GM21390 (cell line): ENCODE measurements at regions not wholly inside any gene's neighbourhood (a gene's known extent, or its start where the extent isn't known, plus 50 kb on each side); places are given as distances from the start of the nearest gene placed in this dataset.

Experiments
- ATAC-seq: cut with Tn5 transposase; IDR thresholded peaks from one replicate; pipeline ENCODE4 v1.9.1; 2021; ENCODE audit not compliant: unreplicated experiment

- no peak for ATAC-seq
Observed at GRCh38 chr1:83773059-83773458, 225.9 kb downstream of the TTLL7 start.

- ATAC-seq = no peak
Observed at GRCh38 chr1:83770319-83770661, 228.6 kb downstream of the TTLL7 start.

- ATAC-seq = no peak
Observed at GRCh38 chr1:83769594-83770318, 229.2 kb downstream of the TTLL7 start.

GRCh38 chr1:83769072-83769471, 229.9 kb downstream of the TTLL7 start:
- no peak for ATAC-seq

GRCh38 chr1:83766241-83766691, 232.7 kb downstream of the TTLL7 start:
- no peak for ATAC-seq

- no peak for ATAC-seq
Observed at GRCh38 chr1:83765125-83765524, 233.8 kb downstream of the TTLL7 start.

GRCh38 chr1:83764209-83764608, 234.7 kb downstream of the TTLL7 start:
- ATAC-seq = no peak

- no peak for ATAC-seq
Observed at GRCh38 chr1:83763361-83764095, 235.4 kb downstream of the TTLL7 start.

GRCh38 chr1:83762416-83762815, 236.5 kb downstream of the TTLL7 start:
- no peak for ATAC-seq

GRCh38 chr1:83762039-83762365, 236.9 kb downstream of the TTLL7 start:
- ATAC-seq = no peak

- ATAC-seq = peak; percentile 99
Observed at GRCh38 chr1:83761167-83762038, 237.5 kb downstream of the TTLL7 start.

- no peak for ATAC-seq
Observed at GRCh38 chr1:83760226-83761021, 238.5 kb downstream of the TTLL7 start.

GRCh38 chr1:83756984-83757717, 241.8 kb downstream of the TTLL7 start:
- no peak for ATAC-seq

- no peak for ATAC-seq
Observed at GRCh38 chr1:83751602-83752001, 247.3 kb downstream of the TTLL7 start.

- ATAC-seq = no peak
Observed at GRCh38 chr1:83750201-83750600, 248.7 kb downstream of the TTLL7 start.

- ATAC-seq = no peak
Observed at GRCh38 chr1:83747853-83748482, 251.0 kb downstream of the TTLL7 start.

- peak; percentile 79 for ATAC-seq
Observed at GRCh38 chr1:83746234-83746633, 252.7 kb downstream of the TTLL7 start.

GRCh38 chr1:83742446-83742845, 256.5 kb downstream of the TTLL7 start:
- no peak for ATAC-seq

- no peak for ATAC-seq
Observed at GRCh38 chr1:83741770-83742169, 257.2 kb downstream of the TTLL7 start.

GRCh38 chr1:83741348-83741747, 257.6 kb downstream of the TTLL7 start:
- no peak for ATAC-seq
